SW 1271 (cell line): ENCODE measurements at regions not wholly inside any gene's neighbourhood (a gene's known extent, or its start where the extent isn't known, plus 50 kb on each side); places are given as distances from the start of the nearest gene placed in this dataset.
"Not testable (repeated sequence)": the region's sequence is repeated elsewhere in the genome, so short reads cannot be mapped to it uniquely, and the experiment has no call there.

Source experiments
- DNase-seq, 2 experiments: peaks; one replicate each; lab custom pipeline; 2025; lab: John Stamatoyannopoulos, UW

GRCh38 chr13:61880578-61881283 lies 465.1 kb upstream of the PCDH20 start:
- DNase-seq, result peak in 1 of 2 experiments; percentile 32

- not testable (repeated sequence) for DNase-seq
Observed at GRCh38 chr13:61878565-61878964, 462.9 kb upstream of the PCDH20 start.

- no peak for DNase-seq
Observed at GRCh38 chr13:61874970-61875579, 459.4 kb upstream of the PCDH20 start.

GRCh38 chr13:61873717-61874116 lies 458.1 kb upstream of the PCDH20 start:
- DNase-seq, result no peak

- DNase-seq, result no peak
Observed at GRCh38 chr13:61857198-61857597, 441.5 kb upstream of the PCDH20 start.

- no peak for DNase-seq
Observed at GRCh38 chr13:61852116-61852619, 436.5 kb upstream of the PCDH20 start.

GRCh38 chr13:61850794-61851193 lies 435.1 kb upstream of the PCDH20 start:
- DNase-seq, result no peak

GRCh38 chr13:61838568-61838967 lies 422.9 kb upstream of the PCDH20 start:
- DNase-seq, result no peak

GRCh38 chr13:61833228-61833627 lies 417.6 kb upstream of the PCDH20 start:
- no peak for DNase-seq

GRCh38 chr13:61831026-61831425 lies 415.4 kb upstream of the PCDH20 start:
- DNase-seq, result no peak

GRCh38 chr13:61830475-61830874 lies 414.8 kb upstream of the PCDH20 start:
- no peak for DNase-seq

- no peak for DNase-seq
Observed at GRCh38 chr13:61824168-61824567, 408.5 kb upstream of the PCDH20 start.

GRCh38 chr13:61812286-61812685 lies 396.6 kb upstream of the PCDH20 start:
- DNase-seq, result no peak

GRCh38 chr13:61810065-61810464 lies 394.4 kb upstream of the PCDH20 start:
- DNase-seq, result no peak

GRCh38 chr13:61797397-61797796 lies 381.7 kb upstream of the PCDH20 start:
- DNase-seq, result no peak

GRCh38 chr13:61795580-61795979 lies 379.9 kb upstream of the PCDH20 start:
- DNase-seq, result no peak

GRCh38 chr13:61779456-61779855 lies 363.8 kb upstream of the PCDH20 start:
- no peak for DNase-seq

- DNase-seq, result no peak
Observed at GRCh38 chr13:61778531-61778930, 362.9 kb upstream of the PCDH20 start.

GRCh38 chr13:61777899-61778298 lies 362.2 kb upstream of the PCDH20 start:
- no peak for DNase-seq

GRCh38 chr13:61777271-61777670 lies 361.6 kb upstream of the PCDH20 start:
- DNase-seq, result no peak

GRCh38 chr13:61774903-61775302 lies 359.3 kb upstream of the PCDH20 start:
- DNase-seq, result no peak

- no peak for DNase-seq
Observed at GRCh38 chr13:61770681-61771080, 355.0 kb upstream of the PCDH20 start.

GRCh38 chr13:61768175-61768574 lies 352.5 kb upstream of the PCDH20 start:
- no peak for DNase-seq

GRCh38 chr13:61766667-61767058 lies 351.0 kb upstream of the PCDH20 start:
- no peak for DNase-seq
